ENCODE measurements at regions not wholly inside any gene's neighbourhood (a gene's known extent, or its start where the extent isn't known, plus 50 kb on each side); places are given as distances from the start of the nearest gene placed in this dataset.

- no peak for DNase-seq (ENCODE audit: low read depth)
- no peak overlapping the region for H3K4me3 ChIP-seq (ENCODE audit: low read depth, low read length)
- TF ChIP-seq MYC (IDR thresholded peaks at IDR 0.05; ENCODE audit: low read depth, low read length), result no peak
- no peak for TF ChIP-seq POLR2A (IDR thresholded peaks at IDR 0.05; ENCODE audit: extremely low read depth, insufficient read length)
- no peak for TF ChIP-seq MAX (IDR thresholded peaks at IDR 0.05; ENCODE audit: low read depth, low read length)
- no peak for TF ChIP-seq CTCF (IDR thresholded peaks at IDR 0.05; ENCODE audit: low read depth, low read length)
These were observed 239.6 kb upstream of the TAS2R1 start for GRCh38 chr5:9869616-9870288.

- no peak for TF ChIP-seq CTCF (IDR thresholded peaks at IDR 0.05; ENCODE audit: low read depth, low read length)
- no peak for TF ChIP-seq MAX (IDR thresholded peaks at IDR 0.05; ENCODE audit: low read depth, low read length)
- no peak for TF ChIP-seq MYC (IDR thresholded peaks at IDR 0.05; ENCODE audit: low read depth, low read length)
- no peak for TF ChIP-seq POLR2A (IDR thresholded peaks at IDR 0.05; ENCODE audit: extremely low read depth, insufficient read length)
- no peak overlapping the region for H3K4me3 ChIP-seq (ENCODE audit: low read depth, low read length)
- DNase-seq (ENCODE audit: low read depth), result no peak
These were observed 235.4 kb upstream of the TAS2R1 start for GRCh38 chr5:9865574-9865973.

- DNase-seq (ENCODE audit: low read depth), result no peak
- no peak overlapping the region for H3K4me3 ChIP-seq (ENCODE audit: low read depth, low read length)
- no peak for TF ChIP-seq POLR2A (IDR thresholded peaks at IDR 0.05; ENCODE audit: extremely low read depth, insufficient read length)
- TF ChIP-seq CTCF (IDR thresholded peaks at IDR 0.05; ENCODE audit: low read depth, low read length), result no peak
- TF ChIP-seq MYC (IDR thresholded peaks at IDR 0.05; ENCODE audit: low read depth, low read length), result no peak
- no peak for TF ChIP-seq MAX (IDR thresholded peaks at IDR 0.05; ENCODE audit: low read depth, low read length)
These were observed 234.6 kb upstream of the TAS2R1 start for GRCh38 chr5:9864791-9865190.

- TF ChIP-seq CTCF (IDR thresholded peaks at IDR 0.05; ENCODE audit: low read depth, low read length), result no peak
- no peak for TF ChIP-seq MYC (IDR thresholded peaks at IDR 0.05; ENCODE audit: low read depth, low read length)
- TF ChIP-seq POLR2A (IDR thresholded peaks at IDR 0.05; ENCODE audit: extremely low read depth, insufficient read length), result no peak
- TF ChIP-seq MAX (IDR thresholded peaks at IDR 0.05; ENCODE audit: low read depth, low read length), result no peak
- H3K4me3 ChIP-seq (ENCODE audit: low read depth, low read length), result no peak overlapping the region
- DNase-seq (ENCODE audit: low read depth), result no peak
These were observed 233.3 kb upstream of the TAS2R1 start for GRCh38 chr5:9863486-9863885.

GRCh38 chr5:9861666-9862256 is 231.6 kb upstream of the TAS2R1 start:
- TF ChIP-seq CTCF (IDR thresholded peaks at IDR 0.05; ENCODE audit: low read depth, low read length) (no peak), MYC (IDR thresholded peaks at IDR 0.05; ENCODE audit: low read depth, low read length) (no peak), POLR2A (IDR thresholded peaks at IDR 0.05; ENCODE audit: extremely low read depth, insufficient read length) (no peak), MAX (IDR thresholded peaks at IDR 0.05; ENCODE audit: low read depth, low read length) (no peak)
- DNase-seq (ENCODE audit: low read depth), result no peak
- no peak overlapping the region for H3K4me3 ChIP-seq (ENCODE audit: low read depth, low read length)

Measured in NB4 (cell line).